HepG2 (cell line): ENCODE measurements at regions not wholly inside any gene's neighbourhood (a gene's known extent, or its start where the extent isn't known, plus 50 kb on each side); places are given as distances from the start of the nearest gene placed in this dataset.
A peak's percentile ranks its signal among the peaks of the same experiment; 100 is the strongest.
"Not testable (repeated sequence)": the region's sequence is repeated elsewhere in the genome, so short reads cannot be mapped to it uniquely, and the experiment has no call there.

Experiments
- ATAC-seq: fragments of 200-7000 bp; cut with Tn5 transposase; 3 replicates; pipeline ENCODE4 v1.9.1; 2020; ENCODE audit warnings: mild to moderate bottlenecking, moderate library complexity
- BruUV-seq: library from RNA; stranded (reverse); fragments of 400-500 nt; replicated peaks from 2 replicates; lab custom pipeline; 2021; lab: Mats Ljungman, UMichigan
- CTCF ChIA-PET: fragments of 300-600 bp; formaldehyde crosslinking; extraction: SDS; loops from one replicate; lab custom pipeline; 2021; ENCODE audit warnings: low total read pairs, inconsistent platforms, low intra/inter-chr PET ratio; lab: Yijun Ruan, JAX
- POLR2A ChIA-PET: fragments of 350-600 bp; sonication (Branson Sonifier 250); formaldehyde crosslinking; loops from one replicate; lab custom pipeline; 2020; ENCODE audit warnings: antibody characterized with exemption, inconsistent platforms; lab: Yijun Ruan, JAX
- DNase-seq: peaks from one replicate; pipeline ENCODE4 v3.0.0-alpha.2; 2015; ENCODE audit warnings: low spot score
- FAIRE-seq: peaks from 3 replicates; lab custom pipeline; 2011; peaks lifted over from hg19 to GRCh38; lab: Jason Lieb, UNC
- H2AFZ ChIP-seq: one replicate; pipeline ENCODE4 v1.6.1; 2011; ENCODE audit warnings: low read length, inconsistent platforms
- H3K27ac ChIP-seq: fragments of 300-600 bp; 3 replicates; pipeline ENCODE4 v1.8.0; 2011; ENCODE audit warnings: mixed run types, mild to moderate bottlenecking, mixed read lengths, low read length, inconsistent platforms; ENCODE audit not compliant: insufficient read depth; ENCODE audit errors: extremely low read length
- H3K27me3 ChIP-seq, 2 experiments: fragments of 200-600 bp in 1 of 2; 2 replicates in 1 of 2; 3 replicates in 1 of 2; pipeline versions ENCODE4 v1.6.0 to v1.8.0; 2011; ENCODE audit warnings: low read length in 2 of 2, mild to moderate bottlenecking in 2 of 2, moderate library complexity in 2 of 2, inconsistent platforms in 1 of 2; ENCODE audit not compliant: insufficient read depth in 2 of 2, control insufficient read depth in 1 of 2
- H3K36me3 ChIP-seq, 2 experiments: fragments of 200-600 bp in 1 of 2; replicated peaks in 1 of 2; 2 replicates in 1 of 2; 3 replicates in 1 of 2; pipeline versions ENCODE4 v1.5.1 to v1.8.0; 2011; ENCODE audit warnings: low read length in 2 of 2, inconsistent platforms in 1 of 2; ENCODE audit not compliant: insufficient read depth in 2 of 2, control insufficient read depth in 1 of 2
- H3K4me1 ChIP-seq: 2 replicates; pipeline ENCODE4 v1.5.1; 2012; ENCODE audit warnings: low read length, inconsistent platforms; ENCODE audit not compliant: insufficient read depth
- H3K4me2 ChIP-seq: 2 replicates; pipeline ENCODE4 v1.6.0; 2011; ENCODE audit warnings: low read depth, low read length, inconsistent platforms
- H3K4me3 ChIP-seq, 3 experiments: fragments of 200-600 bp in 1 of 3; sonication (generic), shearing (Covaris generic) in 1 of 3; replicated peaks in 1 of 3; 2 replicates each; pipeline ENCODE4 v1.5.1; 2011 to 2016; ENCODE audit warnings: low read length in 3 of 3, inconsistent platforms in 2 of 3, low read depth in 2 of 3, mild to moderate bottlenecking in 2 of 3, control low read depth in 1 of 3, mixed read lengths in 1 of 3; ENCODE audit not compliant: insufficient read depth in 1 of 3
- H3K79me2 ChIP-seq: one replicate; pipeline ENCODE4 v1.6.1; 2011; ENCODE audit warnings: low read length, inconsistent platforms; ENCODE audit not compliant: insufficient read depth
- H3K9ac ChIP-seq: 2 replicates; pipeline ENCODE4 v1.6.0; 2011; ENCODE audit warnings: mild to moderate bottlenecking, low read depth, low read length, inconsistent platforms; ENCODE audit not compliant: insufficient read depth
- H3K9me3 ChIP-seq: 2 replicates; pipeline ENCODE4 v1.5.1; 2012; ENCODE audit warnings: mild to moderate bottlenecking, low read length
- H4K20me1 ChIP-seq: 2 replicates; pipeline ENCODE4 v1.6.0; 2011; ENCODE audit warnings: inconsistent platforms, mild to moderate bottlenecking, low read length, moderate library complexity; ENCODE audit not compliant: insufficient read depth
- CEBPB ChIP-seq: IDR thresholded peaks from 2 replicates; pipeline ENCODE4 v1.6.1; 2011; ENCODE audit warnings: low read depth, low read length, improper control_type of control experiment, borderline replicate concordance
- FOSL2 ChIP-seq: sonication (generic); formaldehyde crosslinking; IDR thresholded peaks from 2 replicates; pipeline ENCODE4 v1.4.0; 2020; ENCODE audit warnings: missing genetic modification reagents
- KDM3A ChIP-seq: IDR thresholded peaks from 2 replicates; pipeline ENCODE4 v1.6.1; 2018; ENCODE audit warnings: low read depth, missing compliant biosample characterization
- NFYC ChIP-seq: IDR thresholded peaks from 2 replicates; pipeline ENCODE4 v1.6.1; 2016; ENCODE audit warnings: missing genetic modification reagents, missing compliant biosample characterization
- RBM39 ChIP-seq: fragments of 200-400 bp; formaldehyde crosslinking; IDR thresholded peaks from one replicate; pipeline ENCODE4 v1.6.1; 2018; ENCODE audit warnings: antibody characterized with exemption, mild to moderate bottlenecking, low read depth, low read length; ENCODE audit not compliant: poor library complexity, severe bottlenecking
- SMAD3 ChIP-seq: sonication (generic); formaldehyde crosslinking; IDR thresholded peaks from 2 replicates; pipeline ENCODE4 v1.4.0; 2020; ENCODE audit warnings: missing genetic modification reagents
- TRIM24 ChIP-seq: sonication (generic); formaldehyde crosslinking; IDR thresholded peaks from 2 replicates; pipeline ENCODE4 v1.8.0; 2022; ENCODE audit warnings: mild to moderate bottlenecking, missing genetic modification reagents
- YY1 ChIP-seq: IDR thresholded peaks from 2 replicates; pipeline ENCODE4 v1.6.1; 2011; ENCODE audit warnings: low read length, low read depth, moderate library complexity, mild to moderate bottlenecking; ENCODE audit not compliant: insufficient read depth, insufficient replicate concordance
- ZNF143 ChIP-seq: sonication (generic); formaldehyde crosslinking; IDR thresholded peaks from 2 replicates; pipeline ENCODE4 v1.4.0; 2020; ENCODE audit warnings: missing genetic modification reagents
- ZNF253 ChIP-seq: sonication (generic); formaldehyde crosslinking; IDR thresholded peaks from 2 replicates; pipeline ENCODE4 v1.8.0; 2022; ENCODE audit warnings: mild to moderate bottlenecking, missing genetic modification reagents, borderline replicate concordance
- ZNF572 ChIP-seq: sonication (generic); formaldehyde crosslinking; IDR thresholded peaks from 2 replicates; pipeline ENCODE4 v1.5.1; 2020; ENCODE audit warnings: mild to moderate bottlenecking, missing genetic modification reagents
- ZNF644 ChIP-seq: IDR thresholded peaks from 2 replicates; pipeline ENCODE4 v1.6.1; 2016; ENCODE audit warnings: low read depth
- WGBS: methylation state at CpG from one replicate; pipeline ENCODE4 v1.1.6; 2017; ENCODE audit warnings: low lambda C conversion rate; 5-methylcytosine and 5-hydroxymethylcytosine counted together
- in situ Hi-C: cut with HindIII; loops from 2 replicates; pipeline ENCODE4 v1.10.0; 2017; ENCODE audit warnings: low pct_unique_long_range_greater_than_20kb; ENCODE audit not compliant: extremely low pct_ligation_motif_present
- intact Hi-C: fragments of 100-400 bp; cut with micrococcal nuclease; formaldehyde crosslinking; loops from one replicate; pipeline ENCODE4 v1.10.0; 2022; ENCODE audit not compliant: unreplicated experiment
- TF ChIP-seq, protein P1 (sequence below): sonication (generic); formaldehyde crosslinking; IDR thresholded peaks from 2 replicates; pipeline ENCODE4 v1.4.0; 2020; ENCODE audit warnings: missing genetic modification reagents
- TF ChIP-seq, protein P2 (sequence below): sonication (generic); formaldehyde crosslinking; IDR thresholded peaks from 2 replicates; pipeline ENCODE4 v1.4.0; 2020; ENCODE audit warnings: missing genetic modification reagents
- TF ChIP-seq, protein P3 (sequence below): sonication (generic); formaldehyde crosslinking; IDR thresholded peaks from 2 replicates; pipeline ENCODE4 v1.4.0; 2020; ENCODE audit warnings: low read depth, mild to moderate bottlenecking, missing genetic modification reagents

DNA sequence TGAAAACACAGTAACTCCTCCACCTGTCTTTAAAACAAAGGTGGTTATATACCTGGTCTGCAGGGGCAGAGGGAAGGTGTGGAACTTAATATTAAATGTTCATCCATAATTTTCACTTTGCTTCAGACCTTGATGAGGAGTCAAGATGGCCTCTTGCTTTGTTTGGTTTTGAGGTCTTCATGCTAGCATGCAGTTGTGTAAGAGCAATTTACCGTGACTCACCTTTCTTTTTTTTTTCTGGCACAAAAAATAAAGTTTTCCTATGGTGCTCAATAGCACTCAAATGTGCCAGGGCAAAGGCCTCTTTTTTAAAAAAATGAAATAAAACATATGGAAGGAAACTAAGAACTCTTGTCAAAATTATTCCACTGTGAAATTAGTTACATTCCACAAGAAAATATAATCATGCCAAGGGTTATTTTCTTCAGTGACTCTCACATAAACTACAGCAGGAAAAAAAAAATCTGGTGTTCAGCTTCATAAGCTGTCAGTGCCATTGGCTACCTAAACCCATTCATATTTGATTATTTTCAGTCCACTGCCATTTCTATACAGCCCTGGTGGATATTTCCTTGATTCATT is 128.2 kb downstream of the SLC7A11 start (continued):
- TF ChIP-seq, protein P1, sequence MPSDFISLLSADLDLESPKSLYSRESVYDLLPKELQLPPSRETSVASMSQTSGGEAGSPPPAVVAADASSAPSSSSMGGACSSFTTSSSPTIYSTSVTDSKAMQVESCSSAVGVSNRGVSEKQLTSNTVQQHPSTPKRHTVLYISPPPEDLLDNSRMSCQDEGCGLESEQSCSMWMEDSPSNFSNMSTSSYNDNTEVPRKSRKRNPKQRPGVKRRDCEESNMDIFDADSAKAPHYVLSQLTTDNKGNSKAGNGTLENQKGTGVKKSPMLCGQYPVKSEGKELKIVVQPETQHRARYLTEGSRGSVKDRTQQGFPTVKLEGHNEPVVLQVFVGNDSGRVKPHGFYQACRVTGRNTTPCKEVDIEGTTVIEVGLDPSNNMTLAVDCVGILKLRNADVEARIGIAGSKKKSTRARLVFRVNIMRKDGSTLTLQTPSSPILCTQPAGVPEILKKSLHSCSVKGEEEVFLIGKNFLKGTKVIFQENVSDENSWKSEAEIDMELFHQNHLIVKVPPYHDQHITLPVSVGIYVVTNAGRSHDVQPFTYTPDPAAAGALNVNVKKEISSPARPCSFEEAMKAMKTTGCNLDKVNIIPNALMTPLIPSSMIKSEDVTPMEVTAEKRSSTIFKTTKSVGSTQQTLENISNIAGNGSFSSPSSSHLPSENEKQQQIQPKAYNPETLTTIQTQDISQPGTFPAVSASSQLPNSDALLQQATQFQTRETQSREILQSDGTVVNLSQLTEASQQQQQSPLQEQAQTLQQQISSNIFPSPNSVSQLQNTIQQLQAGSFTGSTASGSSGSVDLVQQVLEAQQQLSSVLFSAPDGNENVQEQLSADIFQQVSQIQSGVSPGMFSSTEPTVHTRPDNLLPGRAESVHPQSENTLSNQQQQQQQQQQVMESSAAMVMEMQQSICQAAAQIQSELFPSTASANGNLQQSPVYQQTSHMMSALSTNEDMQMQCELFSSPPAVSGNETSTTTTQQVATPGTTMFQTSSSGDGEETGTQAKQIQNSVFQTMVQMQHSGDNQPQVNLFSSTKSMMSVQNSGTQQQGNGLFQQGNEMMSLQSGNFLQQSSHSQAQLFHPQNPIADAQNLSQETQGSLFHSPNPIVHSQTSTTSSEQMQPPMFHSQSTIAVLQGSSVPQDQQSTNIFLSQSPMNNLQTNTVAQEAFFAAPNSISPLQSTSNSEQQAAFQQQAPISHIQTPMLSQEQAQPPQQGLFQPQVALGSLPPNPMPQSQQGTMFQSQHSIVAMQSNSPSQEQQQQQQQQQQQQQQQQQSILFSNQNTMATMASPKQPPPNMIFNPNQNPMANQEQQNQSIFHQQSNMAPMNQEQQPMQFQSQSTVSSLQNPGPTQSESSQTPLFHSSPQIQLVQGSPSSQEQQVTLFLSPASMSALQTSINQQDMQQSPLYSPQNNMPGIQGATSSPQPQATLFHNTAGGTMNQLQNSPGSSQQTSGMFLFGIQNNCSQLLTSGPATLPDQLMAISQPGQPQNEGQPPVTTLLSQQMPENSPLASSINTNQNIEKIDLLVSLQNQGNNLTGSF (CRISPR knock-in tag) = no peak
- TF ChIP-seq RBM39 (no peak), ZNF253 (CRISPR knock-in tag) (no peak), ZNF572 (CRISPR knock-in tag) (no peak), YY1 (peak; percentile 48), CEBPB (peak; percentile 39; the same call in 1 of the 2 replicates), FOSL2 (peak; percentile 78), KDM3A (CRISPR knock-in tag) (no peak), NFYC (CRISPR knock-in tag) (no peak), ZNF644 (CRISPR knock-in tag) (peak; percentile 53; the same call in 1 of the 2 replicates), TRIM24 (CRISPR knock-in tag) (no peak), ZNF143 (no peak), SMAD3 (no peak)
- TF ChIP-seq, protein P2, sequence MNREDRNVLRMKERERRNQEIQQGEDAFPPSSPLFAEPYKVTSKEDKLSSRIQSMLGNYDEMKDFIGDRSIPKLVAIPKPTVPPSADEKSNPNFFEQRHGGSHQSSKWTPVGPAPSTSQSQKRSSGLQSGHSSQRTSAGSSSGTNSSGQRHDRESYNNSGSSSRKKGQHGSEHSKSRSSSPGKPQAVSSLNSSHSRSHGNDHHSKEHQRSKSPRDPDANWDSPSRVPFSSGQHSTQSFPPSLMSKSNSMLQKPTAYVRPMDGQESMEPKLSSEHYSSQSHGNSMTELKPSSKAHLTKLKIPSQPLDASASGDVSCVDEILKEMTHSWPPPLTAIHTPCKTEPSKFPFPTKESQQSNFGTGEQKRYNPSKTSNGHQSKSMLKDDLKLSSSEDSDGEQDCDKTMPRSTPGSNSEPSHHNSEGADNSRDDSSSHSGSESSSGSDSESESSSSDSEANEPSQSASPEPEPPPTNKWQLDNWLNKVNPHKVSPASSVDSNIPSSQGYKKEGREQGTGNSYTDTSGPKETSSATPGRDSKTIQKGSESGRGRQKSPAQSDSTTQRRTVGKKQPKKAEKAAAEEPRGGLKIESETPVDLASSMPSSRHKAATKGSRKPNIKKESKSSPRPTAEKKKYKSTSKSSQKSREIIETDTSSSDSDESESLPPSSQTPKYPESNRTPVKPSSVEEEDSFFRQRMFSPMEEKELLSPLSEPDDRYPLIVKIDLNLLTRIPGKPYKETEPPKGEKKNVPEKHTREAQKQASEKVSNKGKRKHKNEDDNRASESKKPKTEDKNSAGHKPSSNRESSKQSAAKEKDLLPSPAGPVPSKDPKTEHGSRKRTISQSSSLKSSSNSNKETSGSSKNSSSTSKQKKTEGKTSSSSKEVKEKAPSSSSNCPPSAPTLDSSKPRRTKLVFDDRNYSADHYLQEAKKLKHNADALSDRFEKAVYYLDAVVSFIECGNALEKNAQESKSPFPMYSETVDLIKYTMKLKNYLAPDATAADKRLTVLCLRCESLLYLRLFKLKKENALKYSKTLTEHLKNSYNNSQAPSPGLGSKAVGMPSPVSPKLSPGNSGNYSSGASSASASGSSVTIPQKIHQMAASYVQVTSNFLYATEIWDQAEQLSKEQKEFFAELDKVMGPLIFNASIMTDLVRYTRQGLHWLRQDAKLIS (CRISPR knock-in tag) = no peak
- TF ChIP-seq, protein P3, sequence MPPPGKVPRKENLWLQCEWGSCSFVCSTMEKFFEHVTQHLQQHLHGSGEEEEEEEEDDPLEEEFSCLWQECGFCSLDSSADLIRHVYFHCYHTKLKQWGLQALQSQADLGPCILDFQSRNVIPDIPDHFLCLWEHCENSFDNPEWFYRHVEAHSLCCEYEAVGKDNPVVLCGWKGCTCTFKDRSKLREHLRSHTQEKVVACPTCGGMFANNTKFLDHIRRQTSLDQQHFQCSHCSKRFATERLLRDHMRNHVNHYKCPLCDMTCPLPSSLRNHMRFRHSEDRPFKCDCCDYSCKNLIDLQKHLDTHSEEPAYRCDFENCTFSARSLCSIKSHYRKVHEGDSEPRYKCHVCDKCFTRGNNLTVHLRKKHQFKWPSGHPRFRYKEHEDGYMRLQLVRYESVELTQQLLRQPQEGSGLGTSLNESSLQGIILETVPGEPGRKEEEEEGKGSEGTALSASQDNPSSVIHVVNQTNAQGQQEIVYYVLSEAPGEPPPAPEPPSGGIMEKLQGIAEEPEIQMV (CRISPR knock-in tag) = no peak

DNA sequence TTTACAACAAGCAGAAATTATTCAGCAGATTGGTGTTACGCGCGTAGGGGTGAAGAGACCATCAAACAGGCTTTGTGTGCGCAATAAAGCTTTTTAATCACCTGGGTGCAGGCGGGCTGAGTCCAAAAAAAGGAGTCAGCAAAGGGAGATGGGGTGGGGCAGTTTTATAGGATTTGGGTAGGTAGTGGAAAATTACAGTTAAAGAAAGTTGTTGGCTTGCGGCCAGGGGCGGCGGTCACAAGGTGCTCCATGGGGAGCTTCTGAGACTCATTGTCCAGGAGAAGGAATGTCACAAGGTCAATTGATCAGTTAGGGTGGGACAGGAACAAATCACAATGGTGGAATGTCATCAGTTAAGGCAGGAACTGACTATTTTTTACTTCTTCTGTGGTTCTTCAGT is 129.3 kb downstream of the SLC7A11 start:
- H2AFZ ChIP-seq, DNase-seq, H3K4me3 ChIP-seq, H3K9ac ChIP-seq, BruUV-seq, H3K9me3 ChIP-seq, H3K4me2 ChIP-seq, H4K20me1 ChIP-seq, H3K79me2 ChIP-seq, in situ Hi-C loops, FAIRE-seq, CTCF ChIA-PET, H3K36me3 ChIP-seq, H3K27ac ChIP-seq, H3K27me3 ChIP-seq, POLR2A ChIA-PET, ATAC-seq: not testable (repeated sequence)
- intact Hi-C loops = loop anchor here (5.0 kb wide), 1 partner anchor 44 kb away; no protein-coding TSS in a partner anchor
- WGBS = 96% methylated on average over 8 of the region's 8 CpGs
- peaks cover 38% of the 10 kb centered on the region for H3K4me1 ChIP-seq
